ENCODE measurements at regions not wholly inside any gene's neighbourhood (a gene's known extent, or its start where the extent isn't known, plus 50 kb on each side); places are given as distances from the start of the nearest gene placed in this dataset.

- Histone ChIP-seq H3K36me3 (no peaks in the 10 kb centered on the region), H3K27ac (no peak overlapping the region), H3K27me3 (peaks cover 0 to 36% of the 10 kb centered on the region in 2 donors), H3K4me1 (no peaks in the 10 kb centered on the region), H3K4me3 (no peak overlapping the region), H3K9me3 (no peaks in the 10 kb centered on the region)
- DNase-seq (ENCODE audit: low spot score in 2 of 2): peak in 1 of 2 donors; percentile 36
- intact Hi-C loops (cut with DNase I; ENCODE audit: low total_unique reads): no loop called here
- TF ChIP-seq POLR2A (IDR thresholded peaks at IDR 0.05): no peak
- TF ChIP-seq CTCF (IDR thresholded peaks at IDR 0.05): no peak
- no peak for TF ChIP-seq POLR2AphosphoS5 (IDR thresholded peaks at IDR 0.05)
Measured at GRCh38 chr19:13623716-13624710, 117.7 kb upstream of the CACNA1A start.

GRCh38 chr19:13622766-13623715, 116.8 kb upstream of the CACNA1A start:
- no peaks in the 10 kb centered on the region for H3K4me1 ChIP-seq
- intact Hi-C loops (cut with DNase I; ENCODE audit: low total_unique reads): no loop called here
- H3K27ac ChIP-seq: no peak overlapping the region
- TF ChIP-seq POLR2A (IDR thresholded peaks at IDR 0.05): no peak
- TF ChIP-seq CTCF (IDR thresholded peaks at IDR 0.05): no peak
- H3K36me3 ChIP-seq: no peaks in the 10 kb centered on the region
- H3K27me3 ChIP-seq: peaks cover 0 to 31% of the 10 kb centered on the region in 2 donors
- H3K9me3 ChIP-seq: no peaks in the 10 kb centered on the region
- DNase-seq (ENCODE audit: low spot score in 2 of 2): peak in 1 of 2 donors; percentile 31
- no peak overlapping the region for H3K4me3 ChIP-seq

GRCh38 chr19:13621413-13621812, 115.1 kb upstream of the CACNA1A start:
- TF ChIP-seq POLR2A (IDR thresholded peaks at IDR 0.05) (no peak), POLR2AphosphoS5 (IDR thresholded peaks at IDR 0.05) (no peak), CTCF (IDR thresholded peaks at IDR 0.05) (no peak)
- H3K27me3 ChIP-seq: peaks cover 0 to 28% of the 10 kb centered on the region in 2 donors
- no peak overlapping the region for H3K27ac ChIP-seq
- H3K4me3 ChIP-seq: no peak overlapping the region
- H3K4me1 ChIP-seq: no peaks in the 10 kb centered on the region
- no peaks in the 10 kb centered on the region for H3K36me3 ChIP-seq
- intact Hi-C loops (cut with DNase I; ENCODE audit: low total_unique reads): no loop called here
- DNase-seq (ENCODE audit: low spot score in 2 of 2): peak in 1 of 2 donors; percentile 48
- H3K9me3 ChIP-seq: no peaks in the 10 kb centered on the region

GRCh38 chr19:13619203-13619632, 112.9 kb upstream of the CACNA1A start:
- Histone ChIP-seq H3K9me3 (no peaks in the 10 kb centered on the region), H3K36me3 (no peaks in the 10 kb centered on the region), H3K27me3 (peaks cover 0 to 12% of the 10 kb centered on the region in 2 donors), H3K4me1 (no peaks in the 10 kb centered on the region), H3K4me3 (no peak overlapping the region), H3K27ac (no peak overlapping the region)
- no peak for TF ChIP-seq POLR2AphosphoS5 (IDR thresholded peaks at IDR 0.05)
- no peak for TF ChIP-seq CTCF (IDR thresholded peaks at IDR 0.05)
- no peak for TF ChIP-seq POLR2A (IDR thresholded peaks at IDR 0.05)
- intact Hi-C loops (cut with DNase I; ENCODE audit: low total_unique reads): no loop called here
- DNase-seq (ENCODE audit: low spot score in 2 of 2): no peak
